Effector memory CD8-positive, alpha-beta T cell (primary cell): ENCODE measurements at regions not wholly inside any gene's neighbourhood (a gene's known extent, or its start where the extent isn't known, plus 50 kb on each side); places are given as distances from the start of the nearest gene placed in this dataset.

Experiments used
- ATAC-seq: fragments of 150-1000 bp; cut with Tn5 transposase; replicated peaks from 2 replicates; pipeline ENCODE4 v1.10.0; 2021; ENCODE audit warnings: mild to moderate bottlenecking, moderate library complexity
- DNase-seq, 3 experiments: peaks; one replicate each; pipeline ENCODE4 v3.0.0; 2021
- H3K27ac Mint-ChIP-seq, 2 donors: one replicate each; pipeline ENCODE4 v1.8.0; 2022; ENCODE audit warnings: mild to moderate bottlenecking in 2 of 2, mixed read lengths in 2 of 2, moderate library complexity in 2 of 2
- H3K27me3 Mint-ChIP-seq, 2 donors: one replicate each; pipeline ENCODE4 v1.8.0; 2022; ENCODE audit warnings: mixed read lengths in 2 of 2
- H3K36me3 Mint-ChIP-seq: one replicate; pipeline ENCODE4 v1.8.0; 2022; ENCODE audit warnings: mild to moderate bottlenecking, moderate library complexity, mixed read lengths; ENCODE audit not compliant: insufficient read depth
- H3K4me1 Mint-ChIP-seq, 2 donors: one replicate each; pipeline ENCODE4 v1.8.0; 2022; ENCODE audit warnings: low read depth in 2 of 2, mixed read lengths in 2 of 2
- H3K4me3 Mint-ChIP-seq, 2 donors: one replicate each; pipeline ENCODE4 v1.8.0; 2022; ENCODE audit warnings: mild to moderate bottlenecking in 2 of 2, mixed read lengths in 2 of 2, moderate library complexity in 2 of 2
- H3K9me3 Mint-ChIP-seq, 2 donors: one replicate each; pipeline ENCODE4 v1.8.0; 2022; ENCODE audit warnings: mixed read lengths in 2 of 2

DNA sequence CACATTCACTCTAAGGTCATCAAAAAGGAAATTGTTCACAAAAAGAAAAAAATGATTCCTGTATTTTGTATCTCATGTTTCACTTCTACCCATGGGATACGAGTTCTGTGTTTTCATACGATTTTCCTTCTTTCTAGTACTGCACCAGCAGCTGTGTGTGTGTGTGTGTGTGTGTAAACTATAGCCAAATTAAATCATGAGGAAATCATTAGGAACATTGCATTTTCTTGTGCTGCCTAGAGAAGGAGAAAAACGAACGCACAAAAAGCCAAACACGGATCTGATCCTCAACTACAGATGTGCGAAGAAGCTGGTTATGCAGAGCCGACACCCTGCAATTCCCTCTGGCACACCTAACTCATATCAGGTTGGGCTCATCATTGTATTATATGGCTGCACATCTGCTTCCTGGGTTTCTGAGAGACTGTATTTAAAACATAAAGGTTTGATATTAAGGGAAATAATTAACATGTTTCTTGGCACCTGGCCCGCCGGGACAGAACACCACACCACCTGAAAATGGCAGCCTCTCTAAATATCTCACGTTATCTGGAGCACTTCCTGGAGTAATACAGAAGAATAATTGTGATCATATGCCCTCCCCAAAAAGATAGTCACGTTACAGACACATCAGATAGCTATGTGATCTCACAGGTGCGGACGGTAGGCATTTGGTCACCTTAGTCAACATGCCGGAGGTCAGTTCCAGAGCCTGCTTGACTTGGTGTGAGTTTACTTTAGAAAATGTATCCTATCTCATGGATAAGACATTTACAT is 586.3 kb upstream of the SALL3 start:
- ATAC-seq: no peak
- Mint-ChIP-seq H3K36me3 (no peaks in the 10 kb centered on the region), H3K27ac (no peak overlapping the region), H3K9me3 (peaks cover 1 to 16% of the 10 kb centered on the region in 2 donors), H3K4me3 (no peak overlapping the region), H3K27me3 (peaks cover 9% of the 10 kb centered on the region in 2 donors), H3K4me1 (no peaks in the 10 kb centered on the region)
- no peak for DNase-seq

- H3K27me3 Mint-ChIP-seq: peaks cover 0 to 9% of the 10 kb centered on the region in 2 donors
- no peak overlapping the region for H3K4me3 Mint-ChIP-seq
- H3K36me3 Mint-ChIP-seq: peaks cover under 1% of the 10 kb centered on the region
- ATAC-seq (no peak), DNase-seq (no peak)
- peaks cover 0 to 6% of the 10 kb centered on the region in 2 donors for H3K9me3 Mint-ChIP-seq
- H3K27ac Mint-ChIP-seq: no peak overlapping the region
- H3K4me1 Mint-ChIP-seq: no peaks in the 10 kb centered on the region
Observed at GRCh38 chr18:78396077-78396476, 583.5 kb upstream of the SALL3 start.

- H3K4me3 Mint-ChIP-seq: no peak overlapping the region
- H3K4me1 Mint-ChIP-seq: no peaks in the 10 kb centered on the region
- H3K9me3 Mint-ChIP-seq: peaks cover 0 to 6% of the 10 kb centered on the region in 2 donors
- no peak for DNase-seq
- H3K27ac Mint-ChIP-seq: no peak overlapping the region
- peaks cover 5% of the 10 kb centered on the region for H3K36me3 Mint-ChIP-seq
- ATAC-seq: no peak
- peaks cover 0 to 9% of the 10 kb centered on the region in 2 donors for H3K27me3 Mint-ChIP-seq
Observed at GRCh38 chr18:78396756-78397155, 582.9 kb upstream of the SALL3 start.

DNA sequence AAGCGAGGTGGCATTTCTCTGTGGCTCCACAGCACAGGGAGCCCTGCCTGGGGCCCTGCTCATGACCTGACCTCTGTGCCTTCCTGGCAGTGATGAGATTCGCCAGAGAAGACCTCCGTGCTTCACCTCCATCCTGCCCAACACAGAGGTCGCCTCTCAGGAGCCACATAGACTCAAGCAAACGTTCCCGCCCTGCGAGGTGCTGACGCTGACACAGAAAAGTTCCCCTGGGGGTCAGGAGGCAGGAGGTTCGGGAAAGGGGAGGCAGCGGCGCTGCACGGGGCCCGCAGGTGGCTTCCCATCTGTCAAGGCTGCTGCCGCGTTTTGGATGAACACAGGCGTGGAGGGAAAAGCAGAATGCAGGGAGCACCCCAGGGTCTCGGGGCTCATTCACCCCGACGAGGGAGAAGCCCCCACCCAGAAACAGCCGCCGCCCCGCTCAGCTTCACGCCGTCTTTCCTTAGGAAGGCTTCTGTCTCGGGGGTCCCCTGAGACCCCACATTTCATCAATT is 579.6 kb upstream of the SALL3 start:
- no peak for DNase-seq
- H3K4me1 Mint-ChIP-seq: peaks cover 0 to 3% of the 10 kb centered on the region in 2 donors
- H3K27me3 Mint-ChIP-seq: peaks cover 3 to 9% of the 10 kb centered on the region in 2 donors
- no peak for ATAC-seq
- H3K9me3 Mint-ChIP-seq: peaks cover 0 to 6% of the 10 kb centered on the region in 2 donors
- peaks cover 8% of the 10 kb centered on the region for H3K36me3 Mint-ChIP-seq
- no peak overlapping the region for H3K27ac Mint-ChIP-seq
- H3K4me3 Mint-ChIP-seq: no peak overlapping the region

DNA sequence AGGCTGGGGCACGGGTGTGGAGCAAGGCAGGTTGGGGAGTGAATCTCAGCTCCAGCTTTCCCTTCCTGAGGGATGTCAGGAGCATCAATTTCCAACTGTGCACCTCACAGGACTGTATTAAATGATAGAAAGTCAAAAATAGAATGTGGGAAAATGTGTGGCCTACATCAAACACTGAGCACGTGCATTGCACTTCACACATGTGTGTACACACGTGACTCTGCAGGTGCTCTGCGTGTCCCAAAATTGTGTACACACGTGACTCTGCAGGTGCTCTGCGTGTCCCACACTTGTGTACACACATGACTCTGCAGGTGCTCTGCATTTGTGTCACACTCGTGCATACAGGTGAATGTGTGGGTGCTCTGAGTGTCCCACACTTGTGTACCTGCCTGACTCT is 577.2 kb upstream of the SALL3 start:
- ATAC-seq (no peak), DNase-seq (no peak)
- H3K27ac Mint-ChIP-seq: no peak overlapping the region
- H3K4me3 Mint-ChIP-seq: no peak overlapping the region
- H3K27me3 Mint-ChIP-seq: peaks cover 16 to 26% of the 10 kb centered on the region in 2 donors
- peaks cover 9 to 12% of the 10 kb centered on the region in 2 donors for H3K4me1 Mint-ChIP-seq
- H3K36me3 Mint-ChIP-seq: peaks cover 8% of the 10 kb centered on the region
- no peaks in the 10 kb centered on the region for H3K9me3 Mint-ChIP-seq

DNA sequence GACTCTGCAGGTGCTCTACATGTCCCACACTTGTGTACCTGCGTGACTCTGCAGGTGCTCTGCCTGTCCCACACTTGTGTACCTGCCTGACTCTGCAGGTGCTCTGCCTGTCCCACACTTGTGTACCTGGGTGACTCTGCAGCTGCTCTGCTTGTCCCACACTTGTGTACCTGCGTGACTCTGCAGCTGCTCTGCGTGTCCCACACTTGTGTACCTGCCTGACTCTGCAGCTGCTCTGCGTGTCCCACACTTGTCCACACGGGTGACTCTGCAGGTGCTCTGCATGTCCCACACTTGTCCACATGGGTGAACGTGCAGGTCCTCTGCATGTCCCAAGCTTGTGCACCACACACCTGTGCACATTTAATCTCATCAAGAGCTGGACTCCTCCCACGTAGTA is 576.7 kb upstream of the SALL3 start:
- Mint-ChIP-seq H3K4me1 (peaks cover 10 to 13% of the 10 kb centered on the region in 2 donors), H3K27me3 (peaks cover 17 to 26% of the 10 kb centered on the region in 2 donors), H3K9me3 (no peaks in the 10 kb centered on the region), H3K36me3 (peaks cover 8% of the 10 kb centered on the region), H3K27ac (no peak overlapping the region), H3K4me3 (no peak overlapping the region)
- no peak for ATAC-seq
- DNase-seq: no peak

GRCh38 chr18:78403371-78403770 is 576.2 kb upstream of the SALL3 start:
- no peak overlapping the region for H3K4me3 Mint-ChIP-seq
- H3K36me3 Mint-ChIP-seq: peaks cover 8% of the 10 kb centered on the region
- DNase-seq: no peak

GRCh38 chr18:78405763-78406162 is 573.9 kb upstream of the SALL3 start:
- ATAC-seq: no peak
- no peak overlapping the region for H3K27ac Mint-ChIP-seq
- H3K36me3 Mint-ChIP-seq: peaks cover 8% of the 10 kb centered on the region
- no peak overlapping the region for H3K4me3 Mint-ChIP-seq
- DNase-seq: no peak
- peaks cover 10 to 13% of the 10 kb centered on the region in 2 donors for H3K4me1 Mint-ChIP-seq
- H3K9me3 Mint-ChIP-seq: no peaks in the 10 kb centered on the region
- peaks cover 23 to 26% of the 10 kb centered on the region in 2 donors for H3K27me3 Mint-ChIP-seq

More at GRCh38 chr18:78403371-78403770, 576.2 kb upstream of the SALL3 start:
- Mint-ChIP-seq H3K27ac (no peak overlapping the region), H3K4me1 (peaks cover 10 to 13% of the 10 kb centered on the region in 2 donors), H3K27me3 (peaks cover 17 to 26% of the 10 kb centered on the region in 2 donors), H3K9me3 (no peaks in the 10 kb centered on the region)
- ATAC-seq: no peak

DNA sequence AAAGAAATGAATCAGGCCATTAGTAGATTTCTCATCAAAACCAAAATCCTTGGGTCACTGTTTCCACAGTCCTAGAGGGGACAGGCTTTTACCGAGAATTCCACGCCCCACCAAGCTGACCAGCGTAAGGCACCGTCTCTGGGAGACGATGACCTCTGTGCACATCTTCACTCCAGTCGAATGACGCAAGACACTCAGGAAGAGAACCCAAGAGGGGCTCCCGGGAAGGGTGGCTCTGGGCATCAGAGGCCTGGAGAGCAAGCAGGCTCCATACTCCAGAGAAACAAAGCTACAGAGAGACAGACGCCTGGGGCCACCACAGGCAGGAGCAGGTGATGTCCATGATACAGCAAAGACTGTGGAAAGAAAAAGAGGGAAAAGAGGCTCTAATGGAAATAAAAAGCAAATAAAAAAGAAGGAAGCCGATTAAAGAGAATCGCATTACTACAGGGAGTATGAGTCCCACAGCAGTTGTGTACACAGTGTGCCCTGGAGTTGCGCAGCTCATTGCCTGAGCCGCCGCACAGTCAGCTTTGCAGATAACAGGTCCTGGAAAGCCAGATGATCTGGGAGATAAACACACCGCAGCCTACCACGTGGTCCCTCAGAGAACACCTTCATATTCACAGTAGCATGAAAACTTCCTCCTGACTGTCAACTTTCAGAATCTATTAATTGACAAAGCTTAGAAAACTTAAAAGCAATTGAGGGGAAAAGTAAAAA is 572.7 kb upstream of the SALL3 start:
- H3K4me3 Mint-ChIP-seq: peak overlapping the region; percentile 9 to 46
- no peaks in the 10 kb centered on the region for H3K9me3 Mint-ChIP-seq
- peaks cover 23 to 26% of the 10 kb centered on the region in 2 donors for H3K27me3 Mint-ChIP-seq
- DNase-seq (no peak), ATAC-seq (no peak)
- H3K4me1 Mint-ChIP-seq: peaks cover 10 to 13% of the 10 kb centered on the region in 2 donors
- no peak overlapping the region for H3K27ac Mint-ChIP-seq
- H3K36me3 Mint-ChIP-seq: peaks cover 3% of the 10 kb centered on the region

GRCh38 chr18:78407466-78407844 is 572.2 kb upstream of the SALL3 start:
- Mint-ChIP-seq H3K27me3 (peaks cover 23 to 26% of the 10 kb centered on the region in 2 donors), H3K9me3 (no peaks in the 10 kb centered on the region), H3K27ac (no peak overlapping the region), H3K36me3 (peaks cover 3% of the 10 kb centered on the region), H3K4me1 (peaks cover 10% of the 10 kb centered on the region in 2 donors), H3K4me3 (peak overlapping the region in 1 of 2 donors; percentile 46)
- DNase-seq (no peak), ATAC-seq (no peak)

DNA sequence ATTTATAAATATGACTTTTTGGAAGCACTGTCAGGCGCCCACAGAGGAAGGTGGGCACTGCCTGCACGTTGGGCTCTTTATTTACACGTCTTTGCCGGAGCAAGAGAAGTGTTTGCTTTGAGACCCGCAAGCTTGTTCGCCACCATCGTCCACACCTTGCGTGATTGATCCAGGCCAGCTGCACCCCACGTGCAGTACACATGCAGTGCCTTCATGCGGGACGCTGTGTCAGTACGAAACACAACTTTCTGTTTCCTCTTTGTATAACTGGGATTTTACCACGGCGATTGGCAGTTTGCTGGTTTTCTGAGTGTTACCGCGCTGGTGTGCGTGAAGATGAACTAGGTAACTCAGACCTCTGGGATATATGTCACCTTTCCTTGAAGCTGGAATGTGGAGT is 571.0 kb upstream of the SALL3 start:
- Mint-ChIP-seq H3K36me3 (no peaks in the 10 kb centered on the region), H3K27ac (no peak overlapping the region), H3K27me3 (peaks cover 23 to 26% of the 10 kb centered on the region in 2 donors), H3K9me3 (no peaks in the 10 kb centered on the region), H3K4me1 (peaks cover 10% of the 10 kb centered on the region in 2 donors), H3K4me3 (no peak overlapping the region)
- no peak for DNase-seq
- no peak for ATAC-seq

GRCh38 chr18:78410094-78410786 is 569.4 kb upstream of the SALL3 start:
- Mint-ChIP-seq H3K27ac (no peak overlapping the region), H3K4me3 (no peak overlapping the region), H3K4me1 (peaks cover 10% of the 10 kb centered on the region in 2 donors), H3K9me3 (no peaks in the 10 kb centered on the region), H3K36me3 (no peaks in the 10 kb centered on the region), H3K27me3 (peaks cover 21 to 28% of the 10 kb centered on the region in 2 donors)
- ATAC-seq: no peak
- no peak for DNase-seq

DNA sequence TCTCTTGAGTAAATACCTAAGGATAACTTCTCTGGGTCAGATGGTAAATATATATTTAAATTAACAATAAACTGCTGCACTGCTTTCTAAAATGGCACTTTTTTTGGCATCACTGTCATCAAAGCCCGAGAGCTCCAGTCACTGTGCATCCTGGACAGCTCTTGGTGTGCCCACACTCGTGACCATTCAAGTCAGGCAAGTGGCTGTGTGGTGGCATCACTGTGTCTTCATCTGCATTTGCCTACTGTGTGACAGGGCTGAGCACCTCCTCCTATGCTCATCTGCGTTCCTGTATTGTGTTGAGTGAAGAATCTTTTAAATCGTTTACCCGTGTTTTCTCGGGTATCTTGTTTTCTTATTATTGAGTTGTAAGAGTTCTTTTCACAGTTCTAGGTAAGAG is 568.1 kb upstream of the SALL3 start:
- Mint-ChIP-seq H3K4me1 (peaks cover 9% of the 10 kb centered on the region in 2 donors), H3K27ac (no peak overlapping the region), H3K27me3 (peaks cover 8 to 29% of the 10 kb centered on the region in 2 donors), H3K4me3 (no peak overlapping the region), H3K9me3 (no peaks in the 10 kb centered on the region), H3K36me3 (no peaks in the 10 kb centered on the region)
- DNase-seq: no peak
- no peak for ATAC-seq
